ENCODE measurements at regions not wholly inside any gene's neighbourhood (a gene's known extent, or its start where the extent isn't known, plus 50 kb on each side); places are given as distances from the start of the nearest gene placed in this dataset.

GRCh38 chr4:96342196-96342595 is 502.3 kb downstream of the PDHA2 start:
- no peak for TF ChIP-seq EZH2 (IDR thresholded peaks at IDR 0.05; ENCODE audit: borderline replicate concordance, insufficient read depth, low read depth, low read length, poor library complexity, severe bottlenecking)
- TF ChIP-seq, protein P1, sequence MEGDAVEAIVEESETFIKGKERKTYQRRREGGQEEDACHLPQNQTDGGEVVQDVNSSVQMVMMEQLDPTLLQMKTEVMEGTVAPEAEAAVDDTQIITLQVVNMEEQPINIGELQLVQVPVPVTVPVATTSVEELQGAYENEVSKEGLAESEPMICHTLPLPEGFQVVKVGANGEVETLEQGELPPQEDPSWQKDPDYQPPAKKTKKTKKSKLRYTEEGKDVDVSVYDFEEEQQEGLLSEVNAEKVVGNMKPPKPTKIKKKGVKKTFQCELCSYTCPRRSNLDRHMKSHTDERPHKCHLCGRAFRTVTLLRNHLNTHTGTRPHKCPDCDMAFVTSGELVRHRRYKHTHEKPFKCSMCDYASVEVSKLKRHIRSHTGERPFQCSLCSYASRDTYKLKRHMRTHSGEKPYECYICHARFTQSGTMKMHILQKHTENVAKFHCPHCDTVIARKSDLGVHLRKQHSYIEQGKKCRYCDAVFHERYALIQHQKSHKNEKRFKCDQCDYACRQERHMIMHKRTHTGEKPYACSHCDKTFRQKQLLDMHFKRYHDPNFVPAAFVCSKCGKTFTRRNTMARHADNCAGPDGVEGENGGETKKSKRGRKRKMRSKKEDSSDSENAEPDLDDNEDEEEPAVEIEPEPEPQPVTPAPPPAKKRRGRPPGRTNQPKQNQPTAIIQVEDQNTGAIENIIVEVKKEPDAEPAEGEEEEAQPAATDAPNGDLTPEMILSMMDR (IDR thresholded peaks at IDR 0.05) = no peak
- POLR2A ChIA-PET = no interaction called here
- Histone ChIP-seq H3K4me3 (ENCODE audit: control extremely low read depth in 1 of 5, extremely low read depth in 1 of 5, insufficient read depth in 1 of 5, low read depth in 2 of 5, low read length in 4 of 5) (no peak overlapping the region), H3K4me2 (replicated peaks; ENCODE audit: low read depth, low read length, poor library complexity, severe bottlenecking) (no peak overlapping the region), H3K9me3 (ENCODE audit: control extremely low read depth in 1 of 3, control insufficient read depth in 2 of 3, insufficient read depth in 1 of 3, low read length in 2 of 3) (no peaks in the 10 kb centered on the region), H4K20me1 (ENCODE audit: control insufficient read depth, insufficient read depth, low read length, poor library complexity, severe bottlenecking) (no peaks in the 10 kb centered on the region), H3K27ac (ENCODE audit: low read length in 2 of 2) (no peak overlapping the region), H3K36me3 (replicated peaks in 1 of 2; ENCODE audit: control extremely low read depth in 1 of 2, control insufficient read depth in 1 of 2, extremely low read depth in 1 of 2, insufficient read depth in 2 of 2, low read length in 1 of 2) (no peaks in the 10 kb centered on the region), H3K27me3 (replicated peaks in 1 of 4; ENCODE audit: control extremely low read depth in 1 of 4, control insufficient read depth in 3 of 4, insufficient read depth in 4 of 4, low read length in 3 of 4) (no peaks in the 10 kb centered on the region), H3K79me2 (ENCODE audit: control insufficient read depth, insufficient read depth, low read length) (no peaks in the 10 kb centered on the region), H2AFZ (ENCODE audit: insufficient read depth, low read depth, low read length, poor library complexity, severe bottlenecking) (no peak overlapping the region), H3K9ac (ENCODE audit: low read length) (no peak overlapping the region), H3K4me1 (ENCODE audit: control insufficient read depth in 2 of 2, insufficient read depth in 2 of 2, low read length in 2 of 2) (no peaks in the 10 kb centered on the region)
- Mint-ChIP-seq H3K4me1 (no peaks in the 10 kb centered on the region), H3K27me3 (no peaks in the 10 kb centered on the region), H3K4me3 (no peak overlapping the region), H3K9me3 (ENCODE audit: insufficient read depth) (peaks cover 8% of the 10 kb centered on the region), H3K27ac (no peak overlapping the region)
- no CpG with 5 or more reads among the region's 1 CpG for WGBS (ENCODE audit: insufficient coverage)
- no peak for ATAC-seq (ENCODE audit: low read depth)
- intact Hi-C loops (cut with micrococcal nuclease) = no loop called here
- CTCF ChIA-PET = no interaction called here
- DNase-seq = no peak

GRCh38 chr4:96342790-96343455 is 503.0 kb downstream of the PDHA2 start:
- Histone ChIP-seq H3K36me3 (replicated peaks in 1 of 2; ENCODE audit: control extremely low read depth in 1 of 2, control insufficient read depth in 1 of 2, extremely low read depth in 1 of 2, insufficient read depth in 2 of 2, low read length in 1 of 2) (no peaks in the 10 kb centered on the region), H3K9ac (ENCODE audit: low read length) (no peak overlapping the region), H4K20me1 (ENCODE audit: control insufficient read depth, insufficient read depth, low read length, poor library complexity, severe bottlenecking) (no peaks in the 10 kb centered on the region), H3K27me3 (replicated peaks in 1 of 4; ENCODE audit: control extremely low read depth in 1 of 4, control insufficient read depth in 3 of 4, insufficient read depth in 4 of 4, low read length in 3 of 4) (no peaks in the 10 kb centered on the region), H3K79me2 (ENCODE audit: control insufficient read depth, insufficient read depth, low read length) (no peaks in the 10 kb centered on the region), H3K4me3 (ENCODE audit: control extremely low read depth in 1 of 5, extremely low read depth in 1 of 5, insufficient read depth in 1 of 5, low read depth in 2 of 5, low read length in 4 of 5) (no peak overlapping the region), H2AFZ (ENCODE audit: insufficient read depth, low read depth, low read length, poor library complexity, severe bottlenecking) (no peak overlapping the region), H3K4me1 (ENCODE audit: control insufficient read depth in 2 of 2, insufficient read depth in 2 of 2, low read length in 2 of 2) (no peaks in the 10 kb centered on the region), H3K9me3 (ENCODE audit: control extremely low read depth in 1 of 3, control insufficient read depth in 2 of 3, insufficient read depth in 1 of 3, low read length in 2 of 3) (no peaks in the 10 kb centered on the region), H3K4me2 (replicated peaks; ENCODE audit: low read depth, low read length, poor library complexity, severe bottlenecking) (no peak overlapping the region), H3K27ac (ENCODE audit: low read length in 2 of 2) (no peak overlapping the region)
- intact Hi-C loops (cut with micrococcal nuclease) = no loop called here
- H3K9me3 Mint-ChIP-seq (ENCODE audit: insufficient read depth) = peaks cover 8% of the 10 kb centered on the region
- no peak for ATAC-seq (ENCODE audit: low read depth)
- ChIA-PET POLR2A (no interaction called here), CTCF (no interaction called here)
- H3K27ac Mint-ChIP-seq = no peak overlapping the region
- H3K4me1 Mint-ChIP-seq = no peaks in the 10 kb centered on the region
- no peak overlapping the region for H3K4me3 Mint-ChIP-seq
- no peaks in the 10 kb centered on the region for H3K27me3 Mint-ChIP-seq
- no peak for DNase-seq
- no peak for TF ChIP-seq EZH2 (IDR thresholded peaks at IDR 0.05; ENCODE audit: borderline replicate concordance, insufficient read depth, low read depth, low read length, poor library complexity, severe bottlenecking)
- TF ChIP-seq, protein P1 (IDR thresholded peaks at IDR 0.05) = no peak
- WGBS (ENCODE audit: insufficient coverage) = no CpG with 5 or more reads among the region's 2 CpGs
